ENCODE measurements at regions not wholly inside any gene's neighbourhood (a gene's known extent, or its start where the extent isn't known, plus 50 kb on each side); places are given as distances from the start of the nearest gene placed in this dataset.

DNA sequence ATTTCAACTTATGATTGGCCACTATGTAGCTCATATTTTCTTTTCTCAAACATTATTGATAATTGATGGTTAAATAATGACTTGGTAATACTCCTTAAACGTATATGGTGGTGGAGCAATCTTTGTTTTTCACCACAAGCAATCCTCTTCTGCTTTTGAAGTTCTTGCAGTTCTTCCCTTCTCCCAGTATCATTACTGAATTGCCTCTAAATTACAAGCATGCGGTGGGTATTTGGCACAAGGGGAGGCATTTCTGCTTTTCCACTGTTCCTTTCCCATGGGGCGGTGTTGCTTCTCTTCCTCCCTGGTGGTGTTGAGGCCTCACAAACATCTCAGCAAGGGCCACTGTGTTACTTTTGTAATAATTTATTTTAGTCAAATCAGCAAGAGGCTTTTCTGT lies 234.4 kb upstream of the RXFP2 start:
- Histone ChIP-seq H3K4me1 (ENCODE audit: insufficient read depth, low read length) (no peaks in the 10 kb centered on the region), H3K27ac (ENCODE audit: low read depth, low read length) (no peak overlapping the region), H3K27me3 (ENCODE audit: insufficient read depth, low read length, poor library complexity, severe bottlenecking) (no peaks in the 10 kb centered on the region), H3K4me3 (ENCODE audit: low read length) (no peak overlapping the region), H3K9me3 (ENCODE audit: low read length) (no peaks in the 10 kb centered on the region), H3K36me3 (ENCODE audit: insufficient read depth, low read length) (no peaks in the 10 kb centered on the region)
- Mint-ChIP-seq H3K9me3 (peaks cover 0 to 9% (median 6%) of the 10 kb centered on the region in 5 donors), H3K27ac (no peak overlapping the region), H3K4me1 (no peaks in the 10 kb centered on the region), H3K27me3 (peaks cover 0 to 1% of the 10 kb centered on the region in 2 donors), H3K4me3 (no peak overlapping the region), H3K36me3 (no peaks in the 10 kb centered on the region)
- POLR2A ChIA-PET = no interaction called here
- no peak for DNase-seq
- CTCF ChIA-PET = no interaction called here

- CTCF ChIA-PET = no interaction called here
- Histone ChIP-seq H3K4me1 (ENCODE audit: insufficient read depth, low read length) (no peaks in the 10 kb centered on the region), H3K9me3 (ENCODE audit: low read length) (no peaks in the 10 kb centered on the region), H3K36me3 (ENCODE audit: insufficient read depth, low read length) (no peaks in the 10 kb centered on the region), H3K27me3 (ENCODE audit: insufficient read depth, low read length, poor library complexity, severe bottlenecking) (no peaks in the 10 kb centered on the region), H3K27ac (ENCODE audit: low read depth, low read length) (no peak overlapping the region), H3K4me3 (ENCODE audit: low read length) (no peak overlapping the region)
- Mint-ChIP-seq H3K36me3 (no peaks in the 10 kb centered on the region), H3K27me3 (peaks cover 2 to 4% of the 10 kb centered on the region in 2 donors), H3K9me3 (peaks cover 0 to 1% (median 0%) of the 10 kb centered on the region in 5 donors), H3K4me3 (no peak overlapping the region), H3K27ac (no peak overlapping the region), H3K4me1 (no peaks in the 10 kb centered on the region)
- no peak for DNase-seq
- POLR2A ChIA-PET = no interaction called here
These were observed 227.0 kb upstream of the RXFP2 start for GRCh38 chr13:31512331-31512730.

DNA sequence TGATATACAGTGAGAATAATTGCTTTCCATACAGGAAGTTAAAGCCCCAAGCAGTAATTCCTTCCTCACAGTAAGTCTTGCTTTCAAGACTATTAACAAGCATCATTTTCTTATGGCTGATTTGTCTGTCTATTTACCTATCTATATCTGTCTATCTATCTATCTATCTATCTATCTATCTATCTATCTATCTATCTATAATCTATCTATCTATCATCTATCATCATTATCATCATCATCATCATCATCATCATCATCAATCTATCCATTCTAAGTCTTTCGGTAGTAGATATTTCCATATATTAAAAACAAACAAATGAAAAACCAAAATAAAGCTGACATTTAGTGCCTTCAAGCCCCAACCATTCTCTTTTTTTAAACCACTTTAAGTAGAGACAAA lies 224.4 kb upstream of the RXFP2 start:
- H3K27ac ChIP-seq (ENCODE audit: low read depth, low read length) = no peak overlapping the region
- no peak overlapping the region for H3K4me3 ChIP-seq (ENCODE audit: low read length)
- H3K4me1 ChIP-seq (ENCODE audit: insufficient read depth, low read length) = no peaks in the 10 kb centered on the region
- H3K9me3 ChIP-seq (ENCODE audit: low read length) = no peaks in the 10 kb centered on the region
- H3K36me3 ChIP-seq (ENCODE audit: insufficient read depth, low read length) = no peaks in the 10 kb centered on the region
- Mint-ChIP-seq H3K4me3 (no peak overlapping the region), H3K9me3 (peaks cover 0 to 1% (median 0%) of the 10 kb centered on the region in 5 donors), H3K27ac (no peak overlapping the region), H3K36me3 (no peaks in the 10 kb centered on the region), H3K4me1 (no peaks in the 10 kb centered on the region), H3K27me3 (peaks cover 2 to 3% of the 10 kb centered on the region in 2 donors)
- ChIA-PET CTCF (no interaction called here), POLR2A (no interaction called here)
- no peak for DNase-seq
- no peaks in the 10 kb centered on the region for H3K27me3 ChIP-seq (ENCODE audit: insufficient read depth, low read length, poor library complexity, severe bottlenecking)

DNA sequence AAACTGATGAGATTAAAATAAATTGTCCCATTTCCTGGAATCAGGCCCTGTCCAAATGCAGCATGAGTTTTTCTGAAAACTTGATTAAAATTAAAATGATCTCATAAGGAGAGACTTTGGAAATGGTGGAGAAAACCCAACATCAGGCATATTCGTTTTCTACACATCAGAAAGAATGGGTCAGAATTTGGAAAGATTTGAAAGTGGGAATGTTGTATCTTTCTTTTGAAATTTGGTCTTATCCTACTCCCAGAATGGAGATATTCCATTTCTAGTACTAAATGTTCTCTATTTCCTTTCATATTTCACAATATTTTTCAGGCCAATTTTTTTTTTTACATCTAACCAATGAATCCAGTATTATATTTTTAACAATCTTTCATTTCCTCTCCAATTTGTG lies 223.9 kb upstream of the RXFP2 start:
- Mint-ChIP-seq H3K4me1 (no peaks in the 10 kb centered on the region), H3K27me3 (peaks cover 0 to 2% of the 10 kb centered on the region in 2 donors), H3K4me3 (no peak overlapping the region), H3K27ac (no peak overlapping the region), H3K36me3 (no peaks in the 10 kb centered on the region), H3K9me3 (peaks cover 0 to 1% (median 0%) of the 10 kb centered on the region in 5 donors)
- no peaks in the 10 kb centered on the region for H3K4me1 ChIP-seq (ENCODE audit: insufficient read depth, low read length)
- H3K27ac ChIP-seq (ENCODE audit: low read depth, low read length) = no peak overlapping the region
- H3K36me3 ChIP-seq (ENCODE audit: insufficient read depth, low read length) = no peaks in the 10 kb centered on the region
- no peaks in the 10 kb centered on the region for H3K27me3 ChIP-seq (ENCODE audit: insufficient read depth, low read length, poor library complexity, severe bottlenecking)
- CTCF ChIA-PET = no interaction called here
- POLR2A ChIA-PET = no interaction called here
- no peak overlapping the region for H3K4me3 ChIP-seq (ENCODE audit: low read length)
- no peaks in the 10 kb centered on the region for H3K9me3 ChIP-seq (ENCODE audit: low read length)
- no peak for DNase-seq

- ChIA-PET CTCF (no interaction called here), POLR2A (no interaction called here)
- no peak overlapping the region for H3K27ac Mint-ChIP-seq
- no peaks in the 10 kb centered on the region for H3K9me3 ChIP-seq (ENCODE audit: low read length)
- no peak overlapping the region for H3K4me3 ChIP-seq (ENCODE audit: low read length)
- no peak overlapping the region for H3K4me3 Mint-ChIP-seq
- no peaks in the 10 kb centered on the region for H3K4me1 ChIP-seq (ENCODE audit: insufficient read depth, low read length)
- H3K36me3 Mint-ChIP-seq = no peaks in the 10 kb centered on the region
- H3K27ac ChIP-seq (ENCODE audit: low read depth, low read length) = no peak overlapping the region
- H3K27me3 Mint-ChIP-seq = peaks cover 0 to 5% of the 10 kb centered on the region in 2 donors
- H3K9me3 Mint-ChIP-seq = no peaks in the 10 kb centered on the region
- H3K27me3 ChIP-seq (ENCODE audit: insufficient read depth, low read length, poor library complexity, severe bottlenecking) = no peaks in the 10 kb centered on the region
- DNase-seq = no peak
- H3K36me3 ChIP-seq (ENCODE audit: insufficient read depth, low read length) = no peaks in the 10 kb centered on the region
- H3K4me1 Mint-ChIP-seq = no peaks in the 10 kb centered on the region
These were observed 221.7 kb upstream of the RXFP2 start for GRCh38 chr13:31517599-31517998.

DNA sequence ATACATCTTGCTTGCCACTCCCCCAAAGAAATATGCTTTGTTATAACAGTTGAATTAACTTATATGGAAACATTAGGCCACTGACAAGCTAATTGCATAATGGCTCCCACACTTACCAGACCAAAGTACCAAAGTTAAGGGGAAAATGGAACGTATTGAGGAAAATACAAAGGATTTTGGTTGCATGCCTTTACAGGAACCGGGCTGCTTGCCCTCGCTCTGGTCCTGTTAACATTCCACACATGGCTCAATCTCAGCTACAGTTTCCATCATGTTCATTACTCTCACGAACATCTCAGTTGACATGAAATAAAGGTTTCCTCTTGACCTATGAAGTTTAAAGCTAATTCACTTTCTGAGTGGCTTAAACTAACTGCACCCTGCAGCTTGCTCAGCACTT lies 220.7 kb upstream of the RXFP2 start:
- Mint-ChIP-seq H3K4me1 (no peaks in the 10 kb centered on the region), H3K36me3 (no peaks in the 10 kb centered on the region), H3K27me3 (peaks cover 0 to 5% of the 10 kb centered on the region in 2 donors), H3K4me3 (no peak overlapping the region), H3K27ac (no peak overlapping the region), H3K9me3 (peaks cover 0 to 2% (median 0%) of the 10 kb centered on the region in 5 donors)
- no peaks in the 10 kb centered on the region for H3K9me3 ChIP-seq (ENCODE audit: low read length)
- DNase-seq = no peak
- H3K27me3 ChIP-seq (ENCODE audit: insufficient read depth, low read length, poor library complexity, severe bottlenecking) = no peaks in the 10 kb centered on the region
- ChIA-PET CTCF (interaction anchor here (0.6 kb wide), 1 partner anchor 17 kb away, joined by 3 read pairs; no protein-coding TSS in a partner anchor), POLR2A (no interaction called here)
- H3K4me3 ChIP-seq (ENCODE audit: low read length) = no peak overlapping the region
- no peaks in the 10 kb centered on the region for H3K36me3 ChIP-seq (ENCODE audit: insufficient read depth, low read length)
- H3K4me1 ChIP-seq (ENCODE audit: insufficient read depth, low read length) = no peaks in the 10 kb centered on the region
- H3K27ac ChIP-seq (ENCODE audit: low read depth, low read length) = no peak overlapping the region

GRCh38 chr13:31521435-31521834 lies 217.9 kb upstream of the RXFP2 start:
- H3K9me3 ChIP-seq (ENCODE audit: low read length) = no peaks in the 10 kb centered on the region
- no peaks in the 10 kb centered on the region for H3K4me1 ChIP-seq (ENCODE audit: insufficient read depth, low read length)
- H3K9me3 Mint-ChIP-seq = peaks cover 0 to 2% (median 0%) of the 10 kb centered on the region in 5 donors
- H3K27me3 ChIP-seq (ENCODE audit: insufficient read depth, low read length, poor library complexity, severe bottlenecking) = no peaks in the 10 kb centered on the region
- no peaks in the 10 kb centered on the region for H3K4me1 Mint-ChIP-seq
- no peak for DNase-seq
- H3K4me3 ChIP-seq (ENCODE audit: low read length) = no peak overlapping the region
- H3K27ac Mint-ChIP-seq = no peak overlapping the region
- CTCF ChIA-PET = no interaction called here
- no peak overlapping the region for H3K27ac ChIP-seq (ENCODE audit: low read depth, low read length)
- POLR2A ChIA-PET = no interaction called here
- no peaks in the 10 kb centered on the region for H3K36me3 ChIP-seq (ENCODE audit: insufficient read depth, low read length)
- no peak overlapping the region for H3K4me3 Mint-ChIP-seq
- peaks cover 3 to 5% of the 10 kb centered on the region in 2 donors for H3K27me3 Mint-ChIP-seq
- H3K36me3 Mint-ChIP-seq = peaks cover 0 to 3% (median 0%) of the 10 kb centered on the region in 3 donors

DNA sequence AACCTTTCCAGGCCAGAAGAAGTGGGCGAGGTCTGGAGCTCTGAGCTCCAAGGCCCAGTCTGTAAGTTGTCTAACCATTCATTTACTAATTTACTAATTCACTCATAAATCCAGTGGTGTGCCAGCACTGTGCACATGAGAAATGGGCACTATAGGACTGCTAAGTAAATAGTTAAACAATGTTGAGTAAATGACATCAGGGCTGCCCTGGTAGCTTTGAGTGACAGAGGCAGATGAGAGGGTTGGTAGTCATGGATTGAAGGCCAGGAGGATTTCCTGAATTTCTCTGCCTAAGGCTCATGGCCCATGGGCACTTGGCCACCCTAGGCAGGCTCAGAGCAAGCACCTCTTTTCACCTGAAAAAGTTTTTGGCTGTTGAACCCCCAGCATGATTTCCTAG lies 216.9 kb upstream of the RXFP2 start:
- ChIA-PET CTCF (no interaction called here), POLR2A (no interaction called here)
- peaks cover 3 to 5% of the 10 kb centered on the region in 2 donors for H3K27me3 Mint-ChIP-seq
- no peaks in the 10 kb centered on the region for H3K4me1 Mint-ChIP-seq
- H3K4me3 Mint-ChIP-seq = no peak overlapping the region
- Histone ChIP-seq H3K36me3 (ENCODE audit: insufficient read depth, low read length) (no peaks in the 10 kb centered on the region), H3K9me3 (ENCODE audit: low read length) (no peaks in the 10 kb centered on the region), H3K27ac (ENCODE audit: low read depth, low read length) (no peak overlapping the region), H3K27me3 (ENCODE audit: insufficient read depth, low read length, poor library complexity, severe bottlenecking) (no peaks in the 10 kb centered on the region), H3K4me3 (ENCODE audit: low read length) (no peak overlapping the region), H3K4me1 (ENCODE audit: insufficient read depth, low read length) (no peaks in the 10 kb centered on the region)
- peaks cover 0 to 2% (median 0%) of the 10 kb centered on the region in 5 donors for H3K9me3 Mint-ChIP-seq
- no peak overlapping the region for H3K27ac Mint-ChIP-seq
- H3K36me3 Mint-ChIP-seq = peaks cover 0 to 3% (median 0%) of the 10 kb centered on the region in 3 donors
- no peak for DNase-seq

DNA sequence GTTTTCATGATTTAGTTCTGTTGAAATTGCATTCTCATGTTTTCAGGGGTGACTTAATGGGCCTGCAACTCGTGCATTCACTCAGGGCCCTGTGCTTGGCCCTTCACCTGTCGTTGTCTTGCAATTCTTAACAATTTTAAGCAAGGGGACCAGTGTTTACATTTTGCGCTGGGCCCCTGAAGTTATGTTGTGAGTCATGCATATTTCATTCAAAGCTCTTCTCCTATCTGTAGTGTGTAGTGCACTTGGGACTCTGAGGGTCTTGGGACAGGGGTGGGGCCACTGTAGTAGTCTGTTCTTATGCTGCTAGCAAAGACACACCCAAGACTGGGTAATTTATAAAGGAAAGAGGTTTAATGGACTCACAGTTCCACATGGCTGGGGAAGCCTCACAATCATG lies 211.2 kb upstream of the RXFP2 start:
- no peaks in the 10 kb centered on the region for H3K36me3 ChIP-seq (ENCODE audit: insufficient read depth, low read length)
- no peaks in the 10 kb centered on the region for H3K4me1 ChIP-seq (ENCODE audit: insufficient read depth, low read length)
- no peak for DNase-seq
- Mint-ChIP-seq H3K27me3 (peaks cover 0 to 5% of the 10 kb centered on the region in 2 donors), H3K4me3 (no peak overlapping the region), H3K4me1 (no peaks in the 10 kb centered on the region), H3K27ac (no peak overlapping the region), H3K36me3 (peaks cover 0 to 3% (median 0%) of the 10 kb centered on the region in 3 donors), H3K9me3 (peaks cover 0 to 3% (median 0%) of the 10 kb centered on the region in 5 donors)
- H3K4me3 ChIP-seq (ENCODE audit: low read length) = no peak overlapping the region
- ChIA-PET POLR2A (no interaction called here), CTCF (no interaction called here)
- no peaks in the 10 kb centered on the region for H3K9me3 ChIP-seq (ENCODE audit: low read length)
- H3K27ac ChIP-seq (ENCODE audit: low read depth, low read length) = no peak overlapping the region
- H3K27me3 ChIP-seq (ENCODE audit: insufficient read depth, low read length, poor library complexity, severe bottlenecking) = no peaks in the 10 kb centered on the region

Data from CD8-positive, alpha-beta memory T cell (primary cell).